Liver (tissue), 8 donors: ENCODE measurements at regions not wholly inside any gene's neighbourhood (a gene's known extent, or its start where the extent isn't known, plus 50 kb on each side); places are given as distances from the start of the nearest gene placed in this dataset.

Source experiments
- DNase-seq: peaks from one replicate; pipeline ENCODE4 v3.0.0-alpha.2; 2017; ENCODE audit warnings: low spot score
- H3K27ac ChIP-seq, 2 donors: one replicate each; pipeline ENCODE4 v1.7.0; 2013; ENCODE audit warnings: inconsistent platforms in 2 of 2, low read length in 2 of 2, control low read depth in 1 of 2, low read depth in 1 of 2, mild to moderate bottlenecking in 1 of 2
- H3K27me3 ChIP-seq, 4 donors: one replicate each; pipeline versions ENCODE4 v1.6.1 to v1.7.0; 2013; ENCODE audit warnings: low read length in 3 of 4, inconsistent platforms in 1 of 4, mild to moderate bottlenecking in 1 of 4, moderate library complexity in 1 of 4; ENCODE audit not compliant: control insufficient read depth in 4 of 4, insufficient read depth in 4 of 4
- H3K36me3 ChIP-seq, 4 donors: one replicate each; pipeline versions ENCODE4 v1.6.1 to v1.7.0; 2013; ENCODE audit warnings: low read length in 3 of 4, mild to moderate bottlenecking in 3 of 4, low read depth in 1 of 4, moderate library complexity in 1 of 4; ENCODE audit not compliant: control insufficient read depth in 4 of 4, insufficient read depth in 3 of 4
- H3K4me1 ChIP-seq, 4 donors: one replicate each; pipeline versions ENCODE4 v1.6.1 to v1.7.0; 2013; ENCODE audit warnings: low read length in 3 of 4, mild to moderate bottlenecking in 3 of 4, moderate library complexity in 1 of 4; ENCODE audit not compliant: control insufficient read depth in 4 of 4, insufficient read depth in 4 of 4
- H3K4me3 ChIP-seq, 3 donors: one replicate each; pipeline versions ENCODE4 v1.6.1 to v1.7.0; 2013; ENCODE audit warnings: low read length in 3 of 3, control low read depth in 1 of 3, low read depth in 1 of 3, mild to moderate bottlenecking in 1 of 3
- H3K9ac ChIP-seq, 2 donors: one replicate each; pipeline ENCODE4 v1.7.0; 2013; ENCODE audit warnings: low read length in 2 of 2, mild to moderate bottlenecking in 2 of 2, moderate library complexity in 2 of 2, control low read depth in 1 of 2, low read depth in 1 of 2
- H3K9me3 ChIP-seq, 4 donors: one replicate each; pipeline versions ENCODE4 v1.6.1 to v1.7.0; 2013; ENCODE audit warnings: low read length in 3 of 4; ENCODE audit not compliant: control insufficient read depth in 4 of 4
- ATF3 ChIP-seq: IDR thresholded peaks from 2 replicates; pipeline ENCODE4 v1.6.1; 2016; ENCODE audit warnings: antibody characterized with exemption
- CTCF ChIP-seq: fragments of 150-350 bp; IDR thresholded peaks from 2 replicates; pipeline ENCODE4 v1.5.1; 2017; ENCODE audit warnings: improper control_type of control experiment, low read depth, low read length; ENCODE audit not compliant: missing input control
- EGR1 ChIP-seq, 2 donors: IDR thresholded peaks; 2 replicates each; pipeline ENCODE4 v1.6.1; 2016 to 2018; ENCODE audit warnings: antibody characterized with exemption in 2 of 2, low read depth in 2 of 2
- FOXA1 ChIP-seq: IDR thresholded peaks from 2 replicates; pipeline ENCODE4 v1.6.1; 2016; ENCODE audit warnings: antibody characterized with exemption
- FOXA2 ChIP-seq: IDR thresholded peaks from 2 replicates; pipeline ENCODE4 v1.6.1; 2016; ENCODE audit warnings: antibody characterized with exemption
- GABPA ChIP-seq, 2 donors: IDR thresholded peaks in 1 of 2; conservative IDR thresholded peaks in 1 of 2; 2 replicates each; pipeline ENCODE4 v1.6.1; 2016; ENCODE audit warnings: antibody characterized with exemption in 2 of 2, mild to moderate bottlenecking in 1 of 2, moderate library complexity in 1 of 2
- HNF4A ChIP-seq, 2 donors: conservative IDR thresholded peaks; 2 replicates each; pipeline ENCODE4 v1.6.1; 2016; ENCODE audit warnings: antibody characterized with exemption in 2 of 2, mild to moderate bottlenecking in 2 of 2
- HNF4G ChIP-seq: IDR thresholded peaks from 2 replicates; pipeline ENCODE4 v1.6.1; 2016; ENCODE audit warnings: antibody characterized with exemption
- JUND ChIP-seq, 2 donors: IDR thresholded peaks; 2 replicates each; pipeline ENCODE4 v1.6.1; 2016; ENCODE audit warnings: antibody characterized with exemption in 2 of 2
- MAX ChIP-seq: IDR thresholded peaks from 2 replicates; pipeline ENCODE4 v1.6.1; 2016; ENCODE audit warnings: antibody characterized with exemption
- NR2F2 ChIP-seq: IDR thresholded peaks from 2 replicates; pipeline ENCODE4 v1.6.1; 2016; ENCODE audit warnings: antibody characterized with exemption
- RAD21 ChIP-seq, 2 donors: IDR thresholded peaks; 2 replicates each; pipeline ENCODE4 v1.6.1; 2016; ENCODE audit warnings: antibody characterized with exemption in 2 of 2, mild to moderate bottlenecking in 2 of 2
- REST ChIP-seq: IDR thresholded peaks from 2 replicates; pipeline ENCODE4 v1.6.1; 2016; ENCODE audit warnings: antibody characterized with exemption, mild to moderate bottlenecking
- RXRA ChIP-seq, 2 donors: IDR thresholded peaks; 2 replicates each; pipeline ENCODE4 v1.6.1; 2017 to 2018; ENCODE audit warnings: antibody characterized with exemption in 2 of 2, mild to moderate bottlenecking in 1 of 2
- SP1 ChIP-seq: IDR thresholded peaks from 2 replicates; pipeline ENCODE4 v1.6.1; 2018; ENCODE audit warnings: antibody characterized with exemption, mild to moderate bottlenecking
- TAF1 ChIP-seq: conservative IDR thresholded peaks from 2 replicates; pipeline ENCODE4 v1.6.1; 2016; ENCODE audit warnings: antibody characterized with exemption, mild to moderate bottlenecking
- YY1 ChIP-seq: IDR thresholded peaks from 2 replicates; pipeline ENCODE4 v1.6.1; 2016; ENCODE audit warnings: antibody characterized with exemption, mild to moderate bottlenecking
- ZBTB33 ChIP-seq: IDR thresholded peaks from 2 replicates; pipeline ENCODE4 v1.6.1; 2016; ENCODE audit warnings: antibody characterized with exemption
- WGBS: extraction: QIAGEN DNeasy Blood & Tissue Kit; methylation state at CpG from one replicate; pipeline ENCODE4 v1.1.7; 2013; 5-methylcytosine and 5-hydroxymethylcytosine counted together
- donor health status: healthy.
- donor health status: healthy.
- donor health status: healthy.
- donor health status: healthy.
- donor health status: healthy.

- H3K9ac ChIP-seq, result no peak overlapping the region
- peaks cover 0 to 3% (median 1%) of the 10 kb centered on the region in 4 donors for H3K27me3 ChIP-seq
- DNase-seq, result no peak
- H3K9me3 ChIP-seq, result no peaks in the 10 kb centered on the region
- no peak overlapping the region for H3K4me3 ChIP-seq
- WGBS, result 65% methylated on average over 17 of the region's 17 CpGs
- TF ChIP-seq RAD21 (IDR thresholded peaks at IDR 0.05), result no peak
- TF ChIP-seq SP1, result no peak
- no peak for TF ChIP-seq FOXA1
- no peak for TF ChIP-seq TAF1
- no peak for TF ChIP-seq YY1
- TF ChIP-seq ZBTB33, result no peak
- no peak for TF ChIP-seq ATF3
- no peak for TF ChIP-seq NR2F2
- no peak for TF ChIP-seq REST
- no peak for TF ChIP-seq HNF4A (conservative IDR thresholded peaks at IDR 0.05)
- TF ChIP-seq GABPA (IDR thresholded peaks at IDR 0.05 in 1 of 2, conservative IDR thresholded peaks at IDR 0.05 in 1 of 2), result no peak
- no peak for TF ChIP-seq EGR1 (IDR thresholded peaks at IDR 0.05; ENCODE audit: low read depth in 2 of 2)
- TF ChIP-seq HNF4G, result no peak
- TF ChIP-seq JUND (IDR thresholded peaks at IDR 0.05), result no peak
- no peak for TF ChIP-seq RXRA (IDR thresholded peaks at IDR 0.05)
- TF ChIP-seq CTCF, result no peak
- no peak for TF ChIP-seq MAX
- TF ChIP-seq FOXA2, result no peak
- H3K4me1 ChIP-seq, result no peaks in the 10 kb centered on the region
- no peak overlapping the region for H3K27ac ChIP-seq
- no peaks in the 10 kb centered on the region for H3K36me3 ChIP-seq
Observed at GRCh38 chr20:48041078-48041780, 255.9 kb upstream of the SULF2 start.
